Left lung (tissue), 4 donors: ENCODE measurements at regions not wholly inside any gene's neighbourhood (a gene's known extent, or its start where the extent isn't known, plus 50 kb on each side); places are given as distances from the start of the nearest gene placed in this dataset.

ENCODE experiments used
- ATAC-seq: fragments of 200-7000 bp; cut with Tn5 transposase; one replicate; pipeline ENCODE4 v1.9.1; 2020; ENCODE audit warnings: moderate library complexity
- DNase-seq, 4 donors: peaks; one replicate each; pipeline ENCODE4 v3.0.0-alpha.2; 2013 to 2020
- H3K27ac ChIP-seq, 2 donors: fragments of 200-600 bp; sonication (generic) in 1 of 2; one replicate each; pipeline versions ENCODE4 v1.5.0 to v1.8.0; 2020 to 2021
- H3K27me3 ChIP-seq, 2 donors: fragments of 200-600 bp; sonication (generic) in 1 of 2; one replicate each; pipeline versions ENCODE4 v1.5.0 to v1.8.0; 2020 to 2021
- H3K36me3 ChIP-seq, 2 donors: fragments of 200-600 bp; sonication (generic) in 1 of 2; one replicate each; pipeline versions ENCODE4 v1.5.0 to v1.8.0; 2020 to 2021
- H3K4me1 ChIP-seq, 2 donors: fragments of 200-600 bp; one replicate each; pipeline ENCODE4 v1.8.0; 2021
- H3K4me3 ChIP-seq, 2 donors: fragments of 200-600 bp; sonication (generic) in 1 of 2; one replicate each; pipeline versions ENCODE4 v1.5.0 to v1.8.0; 2020 to 2021; ENCODE audit warnings: mild to moderate bottlenecking in 1 of 2
- H3K9me3 ChIP-seq, 2 donors: fragments of 200-600 bp; sonication (generic) in 1 of 2; one replicate each; pipeline versions ENCODE4 v1.5.0 to v1.8.0; 2020 to 2021
- intact Hi-C, 2 donors: fragments of 100-400 bp; cut with DNase I; formaldehyde crosslinking; loops; one replicate each; pipeline versions ENCODE4 v1.11.2 to v1.14.2; 2022
- TF ChIP-seq, protein P1 (sequence below), 2 donors: fragments of 200-600 bp; sonication (generic) in 1 of 2; IDR thresholded peaks; one replicate each; pipeline versions ENCODE4 v1.5.0 to v1.8.0; 2021; ENCODE audit warnings: antibody characterized with exemption in 2 of 2
- donor health status: DM: no; HTN: yes; CAD: no.
- donor health status: DM: no; HTN: no; CAD: no.

- intact Hi-C loops: no loop called here
- H3K27ac ChIP-seq: no peak overlapping the region
Observed at GRCh38 chr1:170337413-170337994, 191.7 kb downstream of the NTMT2 start.

GRCh38 chr1:170339534-170339933 lies 192.4 kb upstream of the GORAB start:
- Histone ChIP-seq H3K27me3 (no peaks in the 10 kb centered on the region), H3K27ac (no peak overlapping the region), H3K9me3 (no peaks in the 10 kb centered on the region), H3K4me3 (no peak overlapping the region), H3K36me3 (no peaks in the 10 kb centered on the region), H3K4me1 (no peaks in the 10 kb centered on the region)
- TF ChIP-seq, protein P1, sequence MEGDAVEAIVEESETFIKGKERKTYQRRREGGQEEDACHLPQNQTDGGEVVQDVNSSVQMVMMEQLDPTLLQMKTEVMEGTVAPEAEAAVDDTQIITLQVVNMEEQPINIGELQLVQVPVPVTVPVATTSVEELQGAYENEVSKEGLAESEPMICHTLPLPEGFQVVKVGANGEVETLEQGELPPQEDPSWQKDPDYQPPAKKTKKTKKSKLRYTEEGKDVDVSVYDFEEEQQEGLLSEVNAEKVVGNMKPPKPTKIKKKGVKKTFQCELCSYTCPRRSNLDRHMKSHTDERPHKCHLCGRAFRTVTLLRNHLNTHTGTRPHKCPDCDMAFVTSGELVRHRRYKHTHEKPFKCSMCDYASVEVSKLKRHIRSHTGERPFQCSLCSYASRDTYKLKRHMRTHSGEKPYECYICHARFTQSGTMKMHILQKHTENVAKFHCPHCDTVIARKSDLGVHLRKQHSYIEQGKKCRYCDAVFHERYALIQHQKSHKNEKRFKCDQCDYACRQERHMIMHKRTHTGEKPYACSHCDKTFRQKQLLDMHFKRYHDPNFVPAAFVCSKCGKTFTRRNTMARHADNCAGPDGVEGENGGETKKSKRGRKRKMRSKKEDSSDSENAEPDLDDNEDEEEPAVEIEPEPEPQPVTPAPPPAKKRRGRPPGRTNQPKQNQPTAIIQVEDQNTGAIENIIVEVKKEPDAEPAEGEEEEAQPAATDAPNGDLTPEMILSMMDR (IDR thresholded peaks at IDR 0.05): no peak
- DNase-seq (no peak), ATAC-seq (no peak)
- intact Hi-C loops: no loop called here

More at GRCh38 chr1:170337413-170337994, 191.7 kb downstream of the NTMT2 start:
- DNase-seq: no peak
- Histone ChIP-seq H3K4me3 (no peak overlapping the region), H3K27me3 (no peaks in the 10 kb centered on the region), H3K36me3 (no peaks in the 10 kb centered on the region), H3K4me1 (no peaks in the 10 kb centered on the region), H3K9me3 (no peaks in the 10 kb centered on the region)
- TF ChIP-seq, protein P1 (IDR thresholded peaks at IDR 0.05): no peak
- no peak for ATAC-seq

DNA sequence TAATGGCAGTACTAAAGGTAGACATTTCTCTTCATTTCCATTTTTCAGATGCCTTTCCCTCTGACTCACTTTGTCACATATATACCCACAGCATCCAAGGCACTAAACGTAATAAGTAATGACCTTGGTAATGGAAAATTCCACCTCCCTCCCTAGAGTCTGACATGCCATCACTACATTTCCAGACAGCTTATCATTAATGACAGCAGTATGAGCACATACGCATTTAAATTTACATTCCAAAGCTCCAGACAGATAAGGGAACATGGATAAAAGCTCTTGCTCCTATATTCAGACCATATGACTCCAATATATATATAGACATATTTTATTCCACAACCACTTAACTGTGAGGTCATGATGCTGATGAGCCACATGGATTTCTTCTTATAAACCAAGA lies 191.7 kb upstream of the GORAB start:
- H3K4me3 ChIP-seq: no peak overlapping the region
- no peaks in the 10 kb centered on the region for H3K27me3 ChIP-seq
- TF ChIP-seq, protein P1 (IDR thresholded peaks at IDR 0.05): no peak
- ATAC-seq (no peak), DNase-seq (no peak)
- H3K27ac ChIP-seq: no peak overlapping the region
- intact Hi-C loops: no loop called here
- no peaks in the 10 kb centered on the region for H3K36me3 ChIP-seq
- H3K9me3 ChIP-seq: no peaks in the 10 kb centered on the region
- H3K4me1 ChIP-seq: no peaks in the 10 kb centered on the region

DNA sequence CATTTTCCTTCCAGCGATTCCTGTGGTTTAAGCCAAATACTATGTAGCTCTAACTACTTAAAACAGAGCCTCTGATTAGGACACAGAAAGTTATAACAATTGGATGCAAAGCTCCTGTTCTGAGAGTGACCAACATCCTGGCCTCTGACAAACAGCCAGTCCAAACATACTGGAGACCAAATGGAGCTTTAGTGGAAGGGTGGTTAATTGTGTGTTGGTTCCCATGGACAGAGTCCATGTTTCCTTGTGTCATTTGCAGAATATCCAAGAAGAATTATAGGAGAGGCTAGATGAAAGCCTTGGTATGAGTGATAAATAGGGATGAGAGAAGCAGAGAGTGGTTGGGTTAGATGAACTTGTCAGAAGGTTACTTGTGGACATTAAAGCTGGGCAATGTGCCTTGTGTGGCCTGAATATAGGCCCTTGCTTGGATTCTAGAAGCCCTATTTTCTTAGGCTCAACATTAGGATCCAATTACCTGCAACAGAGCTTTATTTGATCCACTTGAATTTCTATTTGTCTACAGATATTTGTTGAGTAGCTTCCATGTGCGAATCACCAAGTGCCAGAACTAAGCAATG lies 180.5 kb upstream of the GORAB start:
- Histone ChIP-seq H3K27ac (no peak overlapping the region), H3K36me3 (no peaks in the 10 kb centered on the region), H3K4me1 (no peaks in the 10 kb centered on the region), H3K9me3 (no peaks in the 10 kb centered on the region), H3K27me3 (no peaks in the 10 kb centered on the region), H3K4me3 (no peak overlapping the region)
- intact Hi-C loops: no loop called here
- TF ChIP-seq, protein P1 (IDR thresholded peaks at IDR 0.05): no peak
- no peak for DNase-seq
- ATAC-seq: no peak

DNA sequence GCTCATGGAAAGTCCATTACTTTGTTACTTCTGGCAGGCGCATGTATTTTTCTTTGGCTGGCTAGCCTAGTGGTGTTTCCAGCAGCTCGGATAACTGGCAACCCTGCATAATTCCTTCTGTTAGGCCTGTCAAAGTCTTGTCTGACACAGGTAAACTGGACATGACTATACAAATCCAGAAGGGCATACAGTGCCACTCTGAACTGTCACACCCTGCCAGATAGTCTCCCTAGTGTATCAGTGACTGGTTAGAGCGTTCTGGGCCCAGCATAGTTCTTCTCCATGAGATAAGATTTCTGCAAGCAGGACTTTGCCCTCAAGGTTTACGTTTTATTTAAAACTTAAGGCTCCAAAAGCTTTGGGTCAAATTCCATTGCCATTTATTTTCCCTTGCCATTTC lies 177.7 kb upstream of the GORAB start:
- H3K4me3 ChIP-seq: no peak overlapping the region
- TF ChIP-seq, protein P1 (IDR thresholded peaks at IDR 0.05): no peak
- H3K9me3 ChIP-seq: peaks cover 0 to 6% of the 10 kb centered on the region in 2 donors
- no peaks in the 10 kb centered on the region for H3K27me3 ChIP-seq
- ATAC-seq (no peak), DNase-seq (no peak)
- no peak overlapping the region for H3K27ac ChIP-seq
- intact Hi-C loops: no loop called here
- H3K36me3 ChIP-seq: no peaks in the 10 kb centered on the region
- no peaks in the 10 kb centered on the region for H3K4me1 ChIP-seq
